OCI-LY7 (cell line): ENCODE measurements at regions not wholly inside any gene's neighbourhood (a gene's known extent, or its start where the extent isn't known, plus 50 kb on each side); places are given as distances from the start of the nearest gene placed in this dataset.

ENCODE experiments used
- EZH2phosphoT487 ChIP-seq: fragments of 200-600 bp; sonication (generic); IDR thresholded peaks from 2 replicates; pipeline ENCODE4 v1.6.1; 2018; ENCODE audit warnings: low read depth, borderline replicate concordance, mild to moderate bottlenecking, mixed run types, antibody characterized with exemption, low read length, moderate library complexity, mixed read lengths
- TF ChIP-seq, protein P1 (sequence below): fragments of 200-600 bp; sonication (generic); conservative IDR thresholded peaks from 2 replicates; pipeline ENCODE4 v1.5.1; 2014; ENCODE audit warnings: mild to moderate bottlenecking, antibody characterized with exemption, low read length, moderate library complexity, mixed read lengths

GRCh38 chr13:34217343-34218025 is 399.5 kb downstream of the RFC3 start:
- TF ChIP-seq, protein P1, sequence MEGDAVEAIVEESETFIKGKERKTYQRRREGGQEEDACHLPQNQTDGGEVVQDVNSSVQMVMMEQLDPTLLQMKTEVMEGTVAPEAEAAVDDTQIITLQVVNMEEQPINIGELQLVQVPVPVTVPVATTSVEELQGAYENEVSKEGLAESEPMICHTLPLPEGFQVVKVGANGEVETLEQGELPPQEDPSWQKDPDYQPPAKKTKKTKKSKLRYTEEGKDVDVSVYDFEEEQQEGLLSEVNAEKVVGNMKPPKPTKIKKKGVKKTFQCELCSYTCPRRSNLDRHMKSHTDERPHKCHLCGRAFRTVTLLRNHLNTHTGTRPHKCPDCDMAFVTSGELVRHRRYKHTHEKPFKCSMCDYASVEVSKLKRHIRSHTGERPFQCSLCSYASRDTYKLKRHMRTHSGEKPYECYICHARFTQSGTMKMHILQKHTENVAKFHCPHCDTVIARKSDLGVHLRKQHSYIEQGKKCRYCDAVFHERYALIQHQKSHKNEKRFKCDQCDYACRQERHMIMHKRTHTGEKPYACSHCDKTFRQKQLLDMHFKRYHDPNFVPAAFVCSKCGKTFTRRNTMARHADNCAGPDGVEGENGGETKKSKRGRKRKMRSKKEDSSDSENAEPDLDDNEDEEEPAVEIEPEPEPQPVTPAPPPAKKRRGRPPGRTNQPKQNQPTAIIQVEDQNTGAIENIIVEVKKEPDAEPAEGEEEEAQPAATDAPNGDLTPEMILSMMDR = no peak
- TF ChIP-seq EZH2phosphoT487 = no peak
